ENCODE measurements at regions not wholly inside any gene's neighbourhood (a gene's known extent, or its start where the extent isn't known, plus 50 kb on each side); places are given as distances from the start of the nearest gene placed in this dataset.

DNA sequence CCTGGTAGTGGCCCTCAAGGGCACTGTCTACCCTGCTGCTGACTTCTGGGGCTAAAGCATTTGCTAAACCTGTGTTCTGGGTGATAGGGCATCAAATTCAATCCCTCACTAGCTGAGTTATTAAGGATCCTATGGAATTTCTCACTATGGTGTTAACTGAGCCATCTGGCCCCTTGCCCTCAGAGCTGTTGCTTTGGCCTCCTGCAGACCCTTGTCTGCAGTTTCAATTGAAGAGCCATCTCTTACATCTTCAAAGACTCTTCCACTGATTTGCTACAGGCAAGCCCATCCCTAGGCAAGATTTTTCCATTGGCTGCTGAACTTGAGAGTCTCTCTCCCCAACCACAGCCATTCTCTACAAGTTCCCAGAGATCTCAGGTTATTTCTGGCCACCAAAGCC, 418.2 kb downstream of the ZNF608 start:
- TF ChIP-seq CREB5 (CRISPR knock-in tag; IDR thresholded peaks at IDR 0.05; ENCODE audit: low read depth) (no peak), RARB (CRISPR knock-in tag; IDR thresholded peaks at IDR 0.05) (no peak), ESRRG (CRISPR knock-in tag; IDR thresholded peaks at IDR 0.05) (no peak), ZFP3 (CRISPR knock-in tag; IDR thresholded peaks at IDR 0.05) (no peak), ARNTL (CRISPR knock-in tag; IDR thresholded peaks at IDR 0.05; ENCODE audit: borderline replicate concordance, low read depth) (no peak), PPARA (CRISPR knock-in tag; IDR thresholded peaks at IDR 0.05; ENCODE audit: borderline replicate concordance) (no peak), OSR1 (CRISPR knock-in tag; IDR thresholded peaks at IDR 0.05) (no peak)
